ENCODE measurements at regions not wholly inside any gene's neighbourhood (a gene's known extent, or its start where the extent isn't known, plus 50 kb on each side); places are given as distances from the start of the nearest gene placed in this dataset.

DNA sequence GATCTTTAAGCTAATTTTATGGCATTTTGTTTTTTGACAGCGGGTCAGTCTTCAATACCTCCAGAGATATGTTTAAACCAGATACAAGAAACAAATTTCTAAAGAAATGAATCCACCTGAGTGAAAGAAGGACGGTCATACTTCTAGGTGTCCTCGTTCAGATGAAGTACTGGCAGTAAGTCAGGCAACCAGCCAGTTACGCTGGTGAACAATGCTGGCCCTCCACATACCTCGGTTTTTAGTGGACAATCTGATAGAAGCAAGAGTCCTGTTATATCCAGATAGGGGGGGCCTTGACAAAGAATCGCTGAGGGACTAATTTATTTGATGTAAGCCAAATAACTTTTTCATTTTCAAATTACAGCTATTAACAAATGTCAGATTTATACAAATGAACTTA, 266.4 kb upstream of the KLF14 start:
- DNase-seq: no peak

DNA sequence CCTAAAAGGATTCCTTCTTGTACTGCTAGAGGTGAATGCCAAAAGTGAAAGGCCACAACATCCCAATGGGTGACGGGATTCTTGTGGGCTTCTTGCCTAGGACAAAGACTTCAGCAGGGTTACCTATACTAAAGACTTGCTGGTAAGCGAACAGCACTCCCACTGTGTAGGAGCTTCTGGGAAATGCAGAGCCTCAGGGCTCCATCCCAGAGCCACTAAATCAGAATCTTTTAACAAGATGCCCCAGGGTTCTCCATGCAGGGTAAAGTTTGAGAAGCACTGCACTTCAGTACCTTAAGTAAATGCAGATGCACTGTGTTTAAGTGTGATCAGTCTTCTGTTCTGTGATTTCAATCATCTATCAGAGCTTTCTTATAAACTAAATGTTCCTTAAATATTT, 266.9 kb upstream of the KLF14 start:
- DNase-seq: peak in 1 of 2 experiments; percentile 3

DNA sequence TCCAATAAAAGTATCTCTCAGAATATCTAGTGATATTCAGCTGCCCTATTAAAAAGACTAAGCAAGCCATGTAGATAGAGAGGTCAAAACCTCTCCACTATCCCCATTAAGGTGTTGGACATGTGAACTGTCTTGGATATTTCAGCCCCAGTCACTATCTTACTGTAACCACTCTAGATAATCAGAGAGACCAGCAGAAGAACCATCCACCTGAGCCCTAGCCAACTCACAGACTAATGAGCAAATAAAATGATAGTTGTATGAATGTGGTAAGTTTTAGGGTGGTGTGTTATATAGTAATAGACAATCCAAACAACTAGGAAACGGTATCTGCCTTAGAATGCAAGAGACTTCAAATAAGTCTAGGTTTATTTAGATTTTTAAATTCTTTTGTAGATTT, 268.6 kb upstream of the KLF14 start:
- no peak for DNase-seq

DNA sequence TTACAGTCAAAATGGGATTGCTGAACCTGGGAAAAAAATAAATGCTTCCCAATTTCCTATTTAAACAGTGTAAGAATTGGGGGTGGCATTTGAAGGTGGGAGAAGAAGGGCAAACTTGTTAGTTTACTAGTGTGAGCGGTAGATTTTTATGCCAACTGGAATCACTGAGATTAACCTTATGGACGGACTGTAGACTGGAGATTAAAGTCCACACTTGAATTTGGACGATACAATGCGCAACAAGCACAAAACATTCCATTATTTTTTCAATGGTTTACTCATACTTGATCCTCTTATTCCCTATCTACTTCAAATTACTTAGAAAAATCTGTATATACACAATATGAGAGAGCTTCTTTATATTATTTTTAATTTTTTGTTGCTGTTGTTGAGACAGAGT, 269.6 kb upstream of the KLF14 start:
- no peak for DNase-seq

DNA sequence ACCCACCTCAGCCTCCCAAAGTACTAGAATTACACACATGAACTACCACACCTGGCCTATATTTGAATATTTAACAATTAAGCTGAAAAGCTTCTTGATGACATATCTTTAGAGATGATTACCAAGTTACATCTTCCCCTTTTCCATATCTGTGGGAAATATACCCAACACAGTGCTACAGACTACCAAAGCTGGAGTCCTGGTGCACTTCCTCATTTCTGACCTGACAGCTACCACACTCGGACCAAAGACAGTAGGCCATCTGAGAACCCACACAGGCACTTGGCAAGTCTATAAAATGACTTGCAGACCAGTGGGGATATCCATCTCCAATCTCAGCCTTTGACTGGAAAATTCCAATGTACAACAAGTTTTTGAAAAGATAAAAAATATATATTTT, 270.4 kb upstream of the KLF14 start:
- DNase-seq: no peak

DNA sequence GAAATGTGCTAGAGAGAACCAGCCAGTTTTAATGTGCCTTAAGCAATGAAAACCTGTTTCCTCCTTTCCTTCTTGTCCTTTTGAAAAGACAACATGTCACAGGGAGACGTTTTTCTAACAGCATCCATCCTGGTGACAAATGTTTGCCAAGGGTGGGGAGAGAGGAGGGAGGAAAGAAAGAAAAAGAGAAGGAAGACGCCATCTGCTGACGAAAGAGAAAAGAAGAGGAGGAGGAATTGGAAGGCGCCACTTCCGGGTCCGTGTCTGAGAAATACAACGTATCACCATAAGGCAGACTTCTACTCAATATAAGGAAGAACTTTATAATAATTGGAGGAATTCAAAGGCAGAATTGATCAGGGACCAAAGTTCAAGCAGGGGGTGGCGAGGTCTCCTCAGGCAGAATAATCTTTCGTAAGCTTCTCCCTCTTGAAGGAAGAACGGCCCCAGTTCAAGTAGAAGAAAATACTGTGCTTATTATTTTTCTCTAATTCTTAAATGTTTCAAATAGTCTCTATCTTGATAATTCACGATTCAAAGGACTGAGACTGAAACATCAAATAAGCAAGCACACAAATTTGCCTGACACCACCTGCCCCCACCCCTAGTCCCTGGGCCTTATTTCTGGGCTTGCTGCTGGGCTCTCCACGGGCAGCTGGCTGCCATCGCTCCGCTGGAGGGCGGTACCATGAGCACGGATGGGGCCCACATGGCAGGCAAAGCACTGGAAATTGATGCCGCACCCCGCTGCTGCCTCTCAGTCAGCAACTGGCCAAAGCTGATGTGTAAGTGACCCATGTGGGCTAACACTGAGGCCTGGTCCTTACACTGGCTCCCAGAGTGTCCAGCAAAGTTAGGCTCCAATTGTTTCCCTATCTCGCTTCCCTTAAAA, 273.7 kb upstream of the KLF14 start:
- peak; percentile 66 to 76 for DNase-seq

DNA sequence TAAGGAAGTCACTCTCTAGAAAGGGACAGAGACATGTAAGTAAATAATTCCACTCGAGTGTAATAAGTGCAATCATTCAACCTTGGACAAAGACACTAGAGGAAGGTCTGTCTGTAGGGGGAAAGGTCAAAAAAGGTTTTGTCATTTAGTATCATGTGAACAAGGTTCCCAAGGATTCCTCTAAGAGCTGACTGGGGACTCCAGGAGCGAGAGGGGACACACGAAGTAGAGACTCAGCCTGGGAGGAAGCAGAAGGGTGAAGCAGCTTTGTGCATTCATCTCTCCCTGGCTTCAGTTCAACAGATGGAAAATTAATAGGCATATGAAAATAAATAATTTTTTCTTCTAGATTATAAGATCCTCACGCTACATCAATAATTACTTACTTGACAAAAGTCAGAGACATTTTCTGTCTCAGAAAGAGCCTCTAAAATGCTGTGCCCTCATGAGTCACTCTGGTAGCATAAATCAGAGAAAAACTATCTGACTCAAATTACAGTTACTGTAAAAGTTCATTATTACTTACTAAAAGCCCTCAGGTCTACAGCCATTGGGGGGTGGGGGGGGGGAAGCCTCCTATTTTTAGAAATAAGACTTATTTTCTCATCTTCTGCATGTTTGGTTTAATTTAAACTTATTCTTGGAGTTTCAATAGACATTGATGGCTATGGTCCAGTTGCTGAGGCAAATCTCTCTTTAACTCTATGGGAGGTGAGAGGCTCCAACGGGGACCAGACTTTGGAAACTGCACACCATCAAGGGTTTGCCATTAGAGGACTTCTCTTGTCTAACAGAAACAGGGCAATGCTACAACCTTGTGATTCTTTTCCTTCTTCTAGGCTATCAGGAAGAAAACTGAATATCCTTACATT, 275.1 kb upstream of the KLF14 start:
- DNase-seq: peak in 1 of 2 experiments; percentile 18

DNA sequence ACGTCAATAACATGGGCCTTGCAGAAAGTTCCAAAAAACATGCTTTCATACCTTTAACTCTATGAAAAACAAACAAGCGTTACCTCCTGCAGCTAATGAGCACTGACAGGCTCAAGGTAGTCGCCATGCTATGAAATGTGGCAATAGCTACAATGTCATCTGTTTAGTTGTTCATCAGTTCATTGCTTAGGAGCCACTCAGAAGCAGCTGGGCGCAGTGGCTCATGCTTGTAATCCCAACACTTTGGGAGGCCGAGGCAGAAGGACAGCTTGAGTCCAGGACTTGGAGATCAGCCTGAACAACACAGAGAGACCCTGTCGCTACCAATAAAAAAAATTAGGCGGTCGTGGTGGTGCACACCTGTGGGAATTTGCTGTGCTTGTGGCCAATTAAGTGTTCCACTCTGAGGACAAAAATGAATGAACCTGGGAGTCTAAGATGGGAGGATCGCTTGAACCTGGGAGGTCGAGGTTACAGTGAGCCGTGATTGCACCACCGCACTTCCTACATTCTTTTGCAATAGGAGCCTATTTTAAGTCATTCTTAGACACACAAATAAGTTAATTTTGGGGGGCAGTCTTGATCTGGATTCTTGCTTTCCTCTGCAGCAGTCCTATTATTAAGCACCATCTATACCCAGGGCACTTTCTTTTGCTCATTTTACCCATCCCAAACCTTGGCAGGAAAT, 276.2 kb upstream of the KLF14 start:
- DNase-seq: peak in 1 of 2 experiments; percentile 26

DNA sequence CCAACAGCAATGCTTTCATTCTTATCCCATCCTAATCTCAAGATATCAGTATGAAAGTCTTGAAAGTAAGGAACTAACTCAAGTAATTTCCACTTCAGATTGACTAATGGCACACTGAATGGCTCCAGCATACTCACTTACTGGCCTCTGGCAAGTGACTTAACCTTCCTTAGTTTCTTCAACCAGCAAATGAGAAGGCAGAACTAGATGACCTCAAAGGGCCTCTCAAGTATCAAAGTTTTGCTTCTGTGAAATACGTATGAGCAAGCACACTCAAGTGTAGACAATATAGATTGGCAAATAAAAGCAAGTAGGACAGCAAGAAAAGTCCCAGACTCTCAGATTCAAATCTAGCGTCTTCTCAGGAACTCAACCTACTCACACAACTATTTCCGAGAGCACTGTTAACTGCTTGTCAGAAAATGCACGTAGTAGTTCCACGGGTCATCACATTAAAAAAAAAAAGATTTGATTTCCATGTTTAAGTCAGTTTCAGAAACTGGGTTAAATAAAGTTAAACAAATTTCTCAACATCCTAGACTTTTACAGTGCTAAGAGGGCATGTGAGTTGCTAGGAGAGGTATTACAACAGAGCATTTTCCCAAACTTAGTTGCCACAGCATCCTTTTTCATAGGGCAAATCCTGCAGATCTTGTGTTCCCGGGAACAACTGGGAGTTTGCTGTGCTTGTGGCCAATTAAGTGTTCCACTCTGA, 276.9 kb upstream of the KLF14 start:
- DNase-seq: peak in 1 of 2 experiments; percentile 20

DNA sequence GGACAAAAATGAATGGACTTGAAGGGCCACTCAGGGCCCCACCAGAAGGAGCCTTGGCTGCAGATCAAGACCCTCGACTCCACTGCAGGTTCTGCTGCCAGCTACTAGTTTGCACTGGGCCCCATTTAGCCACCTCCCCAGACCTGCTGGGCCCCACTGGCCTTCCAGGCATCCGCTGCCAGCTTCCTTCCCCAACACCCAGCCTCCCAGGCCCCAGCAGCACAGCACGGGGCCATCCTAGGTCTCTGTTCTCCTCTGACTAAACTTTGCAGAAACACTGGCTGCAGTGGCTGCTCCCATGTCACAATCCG, 277.4 kb upstream of the KLF14 start:
- peak; percentile 50 to 60 for DNase-seq

DNA sequence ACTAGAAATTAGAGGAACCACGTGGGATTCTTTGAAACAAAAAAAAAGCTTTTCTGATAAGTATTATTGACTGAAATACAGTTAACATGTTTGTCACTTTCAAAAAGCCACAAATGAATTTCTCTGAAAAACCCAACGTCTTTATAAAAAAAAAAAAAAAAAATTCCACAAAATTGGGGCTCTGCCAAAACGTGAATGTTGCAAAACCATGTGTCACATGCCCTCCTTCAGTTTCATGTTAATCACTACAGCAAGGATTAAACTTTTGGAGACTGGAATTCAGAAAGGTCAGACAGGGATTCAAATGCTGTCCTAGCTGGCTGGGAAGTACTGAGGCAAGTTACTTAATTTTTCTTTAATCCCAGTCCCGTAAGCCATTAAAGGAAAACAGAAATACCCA, 278.0 kb upstream of the KLF14 start:
- peak in 1 of 2 experiments; percentile 5 for DNase-seq

DNA sequence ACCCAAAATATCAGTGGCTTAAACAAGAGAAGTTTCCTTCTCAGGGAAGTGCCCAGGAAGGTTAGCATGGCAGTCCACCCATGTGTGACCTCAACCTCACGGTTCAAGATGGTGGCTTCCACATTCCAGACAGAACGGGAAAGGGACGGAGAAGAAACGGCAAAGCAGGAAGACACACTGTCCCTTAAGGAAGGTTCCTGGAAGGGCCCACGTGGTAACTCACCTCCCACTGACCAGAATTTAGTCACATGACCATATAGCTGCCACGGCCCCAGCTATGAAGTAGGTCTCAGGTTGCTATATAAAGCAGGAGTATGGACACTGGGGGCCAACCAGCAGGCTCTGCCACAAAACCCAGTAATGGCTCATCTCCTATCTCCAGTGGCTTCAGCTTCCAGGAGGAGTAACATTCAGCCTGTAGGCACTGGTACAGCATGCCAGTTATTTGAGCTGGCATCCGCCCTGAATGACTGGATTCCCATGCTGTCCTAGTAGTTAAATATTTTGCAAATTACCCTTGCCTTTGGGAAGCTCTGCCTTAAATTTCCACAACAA, 278.5 kb upstream of the KLF14 start:
- DNase-seq: no peak

DNA sequence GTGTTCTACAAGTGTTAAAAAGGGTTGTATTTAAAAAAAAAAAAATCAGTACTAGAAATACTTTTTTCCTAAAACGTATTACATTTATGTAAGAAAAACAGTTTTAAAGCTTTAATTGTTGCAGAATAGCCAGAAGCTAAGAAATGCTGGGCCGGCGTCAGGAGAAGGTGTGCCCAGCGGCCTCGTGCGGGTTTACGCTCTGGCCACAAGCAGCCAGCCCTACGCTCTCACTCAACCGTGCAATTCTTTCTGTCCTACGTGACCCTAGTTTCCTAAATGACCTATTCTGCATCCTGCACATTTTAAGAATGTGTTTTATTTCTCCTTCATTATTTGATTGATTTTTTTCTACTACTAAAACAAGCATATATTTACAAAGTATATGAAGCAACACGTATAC, 279.7 kb upstream of the KLF14 start:
- no peak for DNase-seq

DNA sequence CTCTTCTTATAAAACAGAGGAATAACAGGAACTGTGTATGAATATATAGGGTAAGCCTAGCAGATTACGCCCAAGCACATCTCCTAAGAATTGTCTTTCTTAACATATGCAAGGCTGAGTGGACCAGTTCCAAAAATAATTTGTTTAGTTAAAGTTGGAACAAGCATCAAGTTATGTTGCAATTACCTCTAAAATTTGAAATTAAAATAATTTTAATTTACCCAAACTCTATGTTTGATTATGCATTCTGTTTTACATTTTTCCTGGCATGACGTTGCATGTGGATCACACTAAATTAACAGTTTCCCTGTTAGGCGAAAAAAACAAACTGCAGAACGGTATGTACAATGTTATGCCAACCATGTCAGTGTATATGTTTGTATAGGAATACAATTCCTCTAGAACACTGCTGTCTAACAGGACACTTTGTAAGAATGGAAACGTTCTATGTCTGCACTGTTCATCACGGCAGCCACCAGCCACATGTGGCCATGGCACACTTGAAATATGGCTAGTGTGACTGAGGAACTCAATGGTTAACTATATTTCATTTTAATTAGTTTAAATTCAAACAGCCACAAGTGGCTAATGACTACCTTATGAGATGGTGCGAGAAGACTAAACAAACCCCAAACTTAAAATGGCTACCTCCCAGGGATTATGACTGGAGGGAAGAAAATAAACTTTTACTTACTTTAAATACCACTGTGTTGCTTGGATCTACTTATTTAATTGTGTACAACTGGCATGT, 281.1 kb upstream of the KLF14 start:
- no peak for DNase-seq

DNA sequence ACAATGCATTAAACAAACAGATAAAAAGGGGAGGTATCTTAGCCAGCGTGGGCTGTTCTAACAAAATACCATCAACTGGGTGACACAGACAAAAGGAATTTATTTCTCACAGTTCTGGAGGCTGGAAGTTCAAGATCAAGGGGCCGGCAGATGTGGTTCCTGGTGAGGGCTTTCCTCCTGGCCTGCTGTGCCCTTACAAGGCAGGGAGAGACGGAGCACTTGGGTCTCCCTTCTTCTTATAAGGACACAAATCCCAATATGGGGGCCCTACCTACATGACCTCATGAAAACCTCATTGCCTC, 281.6 kb upstream of the KLF14 start:
- DNase-seq: no peak

DNA sequence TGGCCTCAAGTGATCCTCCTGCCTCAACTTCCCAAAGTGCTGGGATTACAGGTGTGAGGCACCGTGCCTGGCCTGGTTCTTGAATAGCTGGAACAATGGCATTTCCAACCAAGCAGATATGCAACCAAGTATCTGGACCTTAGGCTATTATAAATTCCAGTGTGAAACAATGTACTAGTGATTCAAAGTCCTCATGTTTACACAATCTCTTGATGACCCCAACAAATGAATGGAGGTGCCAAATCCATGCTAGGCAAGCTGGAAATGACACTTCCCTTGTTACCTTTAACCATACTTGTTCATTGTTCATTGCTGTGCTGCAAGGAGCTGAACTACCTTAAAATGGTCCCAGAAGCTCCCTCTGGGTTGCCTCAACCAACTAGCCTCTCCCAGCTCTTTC, 282.2 kb upstream of the KLF14 start:
- no peak for DNase-seq

DNA sequence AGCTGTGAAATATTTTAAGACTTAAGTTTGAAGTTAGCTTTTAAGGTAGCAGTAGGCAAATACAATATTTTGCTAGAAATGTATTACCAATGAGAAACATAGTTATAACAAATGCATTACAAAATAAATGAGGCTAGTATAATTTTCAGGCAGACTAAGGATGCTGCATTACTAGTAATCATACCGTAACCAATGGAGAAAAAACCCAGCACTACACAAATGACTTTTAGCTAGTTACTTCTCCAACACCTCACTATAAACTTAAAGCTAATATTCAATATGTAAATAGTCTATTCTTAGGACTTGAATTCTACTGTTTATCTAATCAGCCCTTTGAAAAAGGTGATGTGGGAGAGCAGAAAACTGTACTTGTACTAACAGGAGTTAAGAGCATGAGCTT, 285.3 kb upstream of the KLF14 start:
- no peak for DNase-seq

DNA sequence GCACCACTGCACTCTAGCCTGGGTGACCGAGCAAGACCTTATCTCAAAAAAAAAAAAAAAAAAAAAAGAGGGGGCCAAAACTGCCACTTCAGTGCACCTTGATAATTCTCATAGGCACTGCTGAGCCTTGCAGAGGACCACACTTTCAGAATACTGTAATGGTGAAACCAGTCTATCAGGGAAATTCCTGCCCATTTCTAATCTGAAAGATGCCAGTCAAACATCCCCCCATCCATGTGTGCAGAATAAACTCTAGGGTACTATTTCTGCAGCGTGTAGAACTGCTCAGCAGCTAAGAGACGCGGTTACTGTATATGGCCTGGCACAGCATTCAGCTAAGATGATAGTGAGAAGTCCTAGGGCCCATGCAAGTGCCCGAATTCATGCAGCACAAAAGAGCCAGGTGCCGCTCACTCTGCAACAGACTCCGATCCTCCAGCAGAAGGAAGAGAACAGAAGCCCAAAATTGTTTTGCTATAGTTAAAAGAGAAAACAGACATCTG, 286.8 kb upstream of the KLF14 start:
- DNase-seq: no peak

DNA sequence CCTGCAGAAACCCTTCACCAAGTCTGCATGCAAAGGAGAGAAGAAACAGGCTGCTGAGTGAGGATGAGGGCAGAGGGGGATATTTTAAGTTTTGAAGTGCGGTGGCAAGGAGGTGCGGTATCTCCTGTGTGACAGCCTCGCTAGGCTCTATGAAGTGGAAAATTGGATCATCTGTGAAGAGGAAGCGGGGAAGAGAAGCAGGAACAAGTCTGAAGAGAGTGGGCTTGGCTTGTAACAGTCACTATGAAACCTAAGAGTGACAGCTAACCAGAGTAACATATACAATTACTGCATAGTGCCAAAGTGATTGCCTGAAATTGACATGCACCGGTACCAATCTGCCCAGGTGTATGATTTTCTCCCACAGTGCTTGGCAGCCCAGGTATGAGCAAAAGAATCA, 287.5 kb upstream of the KLF14 start:
- DNase-seq: no peak

DNA sequence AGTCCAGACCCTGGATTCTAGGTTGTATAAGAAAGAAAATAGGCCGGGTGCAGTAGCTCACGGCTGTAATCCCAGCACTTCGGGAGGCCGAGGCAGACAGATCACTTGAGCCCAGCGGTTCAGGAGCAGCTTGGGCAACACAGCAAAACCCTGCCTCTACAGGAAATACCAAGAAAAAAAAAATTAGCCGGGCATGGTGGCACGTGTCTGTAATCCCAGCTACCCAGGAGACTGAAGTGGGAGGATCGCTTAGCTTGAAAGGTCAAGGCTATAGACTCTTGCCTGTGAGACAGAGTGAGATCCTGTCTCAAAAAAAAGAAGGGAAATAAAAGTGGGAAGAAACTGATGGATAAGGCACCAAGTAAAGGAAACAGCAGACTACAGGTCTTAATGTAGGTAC, 287.9 kb upstream of the KLF14 start:
- no peak for DNase-seq

DNA sequence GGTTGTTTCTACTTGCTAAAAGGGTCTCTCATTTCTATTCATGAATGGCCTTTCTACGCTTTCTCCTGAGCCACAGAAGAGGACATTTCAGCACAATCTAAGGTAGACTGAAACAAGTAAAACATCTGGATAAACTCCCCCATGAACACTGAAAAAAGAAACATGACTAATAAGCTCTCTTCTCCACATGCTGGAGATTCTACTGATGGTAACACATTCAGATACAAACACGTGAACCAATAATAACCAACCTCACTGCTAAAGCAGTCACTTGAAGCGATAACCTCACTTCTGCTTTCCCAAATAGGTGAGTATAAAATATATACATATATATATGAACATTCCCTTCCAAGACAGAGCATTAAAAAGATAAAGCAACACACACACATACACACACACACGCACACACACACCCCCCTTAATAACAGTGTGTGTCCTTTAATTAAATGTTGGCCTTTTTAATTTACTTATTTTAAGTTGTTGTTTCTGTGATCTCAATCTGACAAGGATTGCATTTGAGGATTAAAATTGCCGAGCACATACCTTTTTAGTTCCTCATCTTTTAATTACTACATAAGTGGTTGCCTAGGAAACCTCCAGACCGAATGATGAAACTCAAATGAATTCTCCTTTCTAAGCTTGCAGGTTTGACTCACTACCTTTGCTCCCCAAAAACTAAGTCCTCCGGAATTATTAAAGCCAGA, 292.4 kb upstream of the KLF14 start:
- DNase-seq: no peak
